SH-SY5Y (cell line): ENCODE measurements at regions not wholly inside any gene's neighbourhood (a gene's known extent, or its start where the extent isn't known, plus 50 kb on each side); places are given as distances from the start of the nearest gene placed in this dataset.

Source experiments
- GATA2 ChIP-seq: IDR thresholded peaks from 2 replicates; pipeline ENCODE4 v1.6.1; 2011; ENCODE audit warnings: mild to moderate bottlenecking, low read depth, low read length
- GATA3 ChIP-seq: IDR thresholded peaks from 2 replicates; pipeline ENCODE4 v1.6.1; 2011; ENCODE audit warnings: low read depth, mild to moderate bottlenecking, low read length, moderate library complexity

GRCh38 chr11:79637219-79637618, 196.4 kb upstream of the TENM4 start:
- TF ChIP-seq GATA2: no peak
- no peak for TF ChIP-seq GATA3
